ENCODE measurements at regions not wholly inside any gene's neighbourhood (a gene's known extent, or its start where the extent isn't known, plus 50 kb on each side); places are given as distances from the start of the nearest gene placed in this dataset.

DNA sequence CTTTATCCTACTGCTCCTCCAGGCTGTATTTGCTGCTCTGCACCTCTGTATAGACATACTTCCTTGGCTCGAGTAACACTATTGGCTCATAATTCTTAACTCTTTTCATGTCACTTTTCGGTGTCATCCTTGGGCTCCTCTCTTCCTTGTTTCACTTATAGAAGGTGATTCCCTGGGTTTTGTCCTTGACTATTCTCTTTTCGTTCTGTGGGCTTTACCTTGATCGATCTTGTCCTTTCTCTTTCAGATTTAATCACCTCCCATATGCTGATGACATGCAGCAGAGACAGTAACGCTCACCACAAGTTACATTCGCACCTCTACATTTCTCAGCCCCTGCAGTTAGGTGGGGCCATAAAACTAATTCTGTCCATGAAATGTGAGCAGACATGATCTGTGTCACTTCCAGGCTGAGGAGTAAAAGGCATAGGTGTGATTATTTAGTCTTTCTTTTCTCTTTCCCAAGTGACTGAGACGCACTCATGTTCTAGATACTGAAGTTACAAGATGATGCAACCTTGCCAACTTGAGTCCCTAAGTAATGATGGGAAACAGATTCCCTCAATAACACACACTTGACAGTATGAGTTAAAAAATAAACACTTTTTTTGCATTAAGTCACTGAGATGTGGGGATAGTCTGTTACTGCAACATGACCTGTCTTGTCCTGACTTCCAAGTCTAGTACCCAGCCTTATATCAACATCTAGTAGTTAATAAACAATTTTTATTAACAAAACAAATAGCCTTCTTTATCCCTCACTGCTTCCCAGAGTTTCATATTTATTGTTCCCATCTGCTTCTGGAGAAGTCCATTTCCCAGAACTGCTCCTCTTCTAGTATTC is 49.9 kb upstream of the HAO2 start:
- H3K4me1 Mint-ChIP-seq (ENCODE audit: low read depth): peaks cover 3% of the 10 kb centered on the region
- intact Hi-C loops (cut with micrococcal nuclease): no loop called here
- no peak overlapping the region for H3K4me3 Mint-ChIP-seq (ENCODE audit: low read depth)
- H3K27ac Mint-ChIP-seq: no peak overlapping the region
- H3K36me3 Mint-ChIP-seq (ENCODE audit: low read depth): no peaks in the 10 kb centered on the region
- DNase-seq (ENCODE audit: low spot score): no peak
- H3K9me3 Mint-ChIP-seq: no peaks in the 10 kb centered on the region
- peaks cover 4% of the 10 kb centered on the region for H3K27me3 Mint-ChIP-seq (ENCODE audit: low read depth)
